ENCODE measurements at regions not wholly inside any gene's neighbourhood (a gene's known extent, or its start where the extent isn't known, plus 50 kb on each side); places are given as distances from the start of the nearest gene placed in this dataset.

GRCh38 chr20:60332523-60332922, 374.3 kb downstream of the CDH26 start:
- DNase-seq: no peak

GRCh38 chr20:60334911-60335310, 376.7 kb downstream of the CDH26 start:
- no peak for DNase-seq

- no peak for DNase-seq
Observed at GRCh38 chr20:60338556-60338955, 380.3 kb downstream of the CDH26 start.

- no peak for DNase-seq
Observed at GRCh38 chr20:60339738-60340137, 381.5 kb downstream of the CDH26 start.

GRCh38 chr20:60340232-60340631, 382.0 kb downstream of the CDH26 start:
- DNase-seq: no peak

GRCh38 chr20:60341062-60341461, 382.8 kb downstream of the CDH26 start:
- DNase-seq: no peak

- no peak for DNase-seq
Observed at GRCh38 chr20:60345106-60345505, 386.9 kb downstream of the CDH26 start.

- DNase-seq: no peak
Observed at GRCh38 chr20:60349418-60349817, 391.2 kb downstream of the CDH26 start.

GRCh38 chr20:60352017-60352416, 393.8 kb downstream of the CDH26 start:
- DNase-seq: no peak

GRCh38 chr20:60352596-60352995, 394.4 kb downstream of the CDH26 start:
- no peak for DNase-seq

GRCh38 chr20:60354024-60354580, 395.9 kb downstream of the CDH26 start:
- DNase-seq: no peak

GRCh38 chr20:60358101-60358500, 399.9 kb downstream of the CDH26 start:
- DNase-seq: no peak

GRCh38 chr20:60359010-60359409, 400.8 kb downstream of the CDH26 start:
- no peak for DNase-seq

- DNase-seq: no peak
Observed at GRCh38 chr20:60361761-60362395, 403.7 kb downstream of the CDH26 start.

GRCh38 chr20:60362531-60362930, 404.3 kb downstream of the CDH26 start:
- DNase-seq: no peak

GRCh38 chr20:60363698-60364097, 405.5 kb downstream of the CDH26 start:
- DNase-seq: no peak

- DNase-seq: no peak
Observed at GRCh38 chr20:60365064-60365666, 406.9 kb downstream of the CDH26 start.

- DNase-seq: no peak
Observed at GRCh38 chr20:60365882-60366281, 407.7 kb downstream of the CDH26 start.

GRCh38 chr20:60371384-60371783, 413.2 kb downstream of the CDH26 start:
- no peak for DNase-seq

- no peak for DNase-seq
Observed at GRCh38 chr20:60372275-60372674, 414.1 kb downstream of the CDH26 start.

GRCh38 chr20:60372822-60373221, 414.6 kb downstream of the CDH26 start:
- DNase-seq: no peak

- no peak for DNase-seq
Observed at GRCh38 chr20:60378620-60379019, 420.4 kb downstream of the CDH26 start.

- DNase-seq: no peak
Observed at GRCh38 chr20:60381643-60382400, 423.6 kb downstream of the CDH26 start.

GRCh38 chr20:60389441-60389840, 431.2 kb downstream of the CDH26 start:
- no peak for DNase-seq

All from activated CD4-positive, alpha-beta T cell treated with anti-CD3 and anti-CD28 coated beads for 1 hour (primary cell).